SK-N-SH (cell line): ENCODE measurements at regions not wholly inside any gene's neighbourhood (a gene's known extent, or its start where the extent isn't known, plus 50 kb on each side); places are given as distances from the start of the nearest gene placed in this dataset.

ENCODE experiments used
- CTCF ChIA-PET: fragments of 300-600, 350-600 bp; formaldehyde crosslinking; extraction: SDS; loops from one replicate; lab custom pipeline; 2021; lab: Yijun Ruan, JAX
- POLR2A ChIA-PET: fragments of 350-600 bp; sonication (Branson Sonifier 250); formaldehyde crosslinking; extraction: SDS; loops from one replicate; lab custom pipeline; 2020; ENCODE audit warnings: antibody characterized with exemption, inconsistent platforms; lab: Yijun Ruan, JAX
- DNase-seq: peaks from one replicate; pipeline ENCODE4 v3.0.0; 2012
- H2AFZ ChIP-seq: fragments of 200-600 bp; sonication (generic); 2 replicates; pipeline ENCODE4 v1.8.1; 2016; ENCODE audit warnings: antibody characterized with exemption, mild to moderate bottlenecking, low read depth
- H3F3A ChIP-seq: fragments of 200-600 bp; sonication (generic); replicated peaks from 2 replicates; pipeline ENCODE3; 2016; ENCODE audit warnings: antibody characterized with exemption, mild to moderate bottlenecking; ENCODE audit not compliant: insufficient read depth
- H3K27ac ChIP-seq, 2 experiments: fragments of 200-500 bp in 1 of 2; fragments of 200-600 bp in 1 of 2; sonication (Bioruptor generic) in 1 of 2; sonication (generic), shearing (Covaris generic) in 1 of 2; 2 replicates each; pipeline versions ENCODE4 v1.5.1 to v1.6.1; 2014 to 2016; ENCODE audit warnings: low read depth in 2 of 2, inconsistent platforms in 1 of 2, low read length in 1 of 2, mild to moderate bottlenecking in 1 of 2, mixed read lengths in 1 of 2
- H3K27me3 ChIP-seq: fragments of 200-600 bp; sonication (generic), shearing (Covaris generic); 2 replicates; pipeline ENCODE4 v1.6.1; 2016; ENCODE audit warnings: mixed run types; ENCODE audit not compliant: insufficient read depth
- H3K36me3 ChIP-seq, 2 experiments: fragments of 200-500 bp in 1 of 2; fragments of 200-600 bp in 1 of 2; sonication (Bioruptor generic) in 1 of 2; sonication (generic) in 1 of 2; replicated peaks in 1 of 2; 2 replicates each; pipeline versions ENCODE3 to v1.5.1; 2014 to 2016; ENCODE audit warnings: low read length in 1 of 2, mild to moderate bottlenecking in 1 of 2; ENCODE audit not compliant: insufficient read depth in 2 of 2, control insufficient read depth in 1 of 2
- H3K4me1 ChIP-seq, 2 experiments: fragments of 200-500 bp in 1 of 2; fragments of 200-600 bp in 1 of 2; sonication (Bioruptor generic) in 1 of 2; sonication (generic), shearing (Covaris generic) in 1 of 2; 2 replicates each; pipeline versions ENCODE4 v1.5.1 to v1.6.1; 2014 to 2016; ENCODE audit warnings: low read depth in 1 of 2, low read length in 1 of 2, mixed run types in 1 of 2; ENCODE audit not compliant: insufficient read depth in 2 of 2, control insufficient read depth in 1 of 2
- H3K4me2 ChIP-seq: fragments of 200-600 bp; sonication (generic), shearing (Covaris generic); 2 replicates; pipeline ENCODE4 v1.6.1; 2017; ENCODE audit warnings: mixed run types
- H3K4me3 ChIP-seq, 2 experiments: fragments of 200-500 bp in 1 of 2; fragments of 200-600 bp in 1 of 2; sonication (Bioruptor generic) in 1 of 2; sonication (generic), shearing (Covaris generic) in 1 of 2; 2 replicates each; pipeline versions ENCODE4 v1.5.1 to v1.8.1; 2014 to 2016; ENCODE audit warnings: low read depth in 2 of 2, inconsistent platforms in 1 of 2, low read length in 1 of 2, mild to moderate bottlenecking in 1 of 2, mixed read lengths in 1 of 2, moderate library complexity in 1 of 2
- H3K79me2 ChIP-seq: fragments of 200-600 bp; sonication (generic); 2 replicates; pipeline ENCODE4 v1.8.1; 2017; ENCODE audit warnings: mild to moderate bottlenecking; ENCODE audit not compliant: insufficient read depth
- H3K9ac ChIP-seq: fragments of 200-600 bp; sonication (generic); 2 replicates; pipeline ENCODE4 v1.6.1; 2017; ENCODE audit warnings: mixed run types
- H3K9me2 ChIP-seq: fragments of 200-600 bp; sonication (generic); 2 replicates; pipeline ENCODE4 v1.6.1; 2017; ENCODE audit warnings: mixed run types
- H3K9me3 ChIP-seq: fragments of 200-600 bp; sonication (generic); 2 replicates; pipeline ENCODE4 v1.6.1; 2017; ENCODE audit warnings: mixed run types, mild to moderate bottlenecking, moderate library complexity
- H4K20me1 ChIP-seq: fragments of 200-600 bp; sonication (generic); 2 replicates; pipeline ENCODE4 v1.6.1; 2017; ENCODE audit warnings: mild to moderate bottlenecking, mixed run types; ENCODE audit not compliant: insufficient read depth
- CHD2 ChIP-seq: fragments of 150-350 bp; IDR thresholded peaks from 2 replicates; pipeline ENCODE4 v1.6.1; 2018; ENCODE audit warnings: low read length; ENCODE audit not compliant: partially characterized antibody
- CTCF ChIP-seq: fragments of 200-600 bp; sonication (generic); IDR thresholded peaks from 2 replicates; pipeline ENCODE4 v1.6.1; 2017; ENCODE audit warnings: antibody characterized with exemption, mild to moderate bottlenecking, moderate library complexity
- ELF1 ChIP-seq: IDR thresholded peaks from 2 replicates; pipeline ENCODE4 v1.4.0; 2012
- EP300 ChIP-seq, 2 experiments: IDR thresholded peaks; 2 replicates each; pipeline versions ENCODE4 v1.4.0 to v1.6.1; 2012; ENCODE audit warnings: borderline replicate concordance in 1 of 2, low read depth in 1 of 2, low read length in 1 of 2
- FOSL2 ChIP-seq: IDR thresholded peaks from 2 replicates; pipeline ENCODE4 v1.4.0; 2012; ENCODE audit warnings: low read depth, mild to moderate bottlenecking, moderate library complexity, borderline replicate concordance
- GATA2 ChIP-seq: sonication (generic); formaldehyde crosslinking; IDR thresholded peaks from 2 replicates; pipeline ENCODE4 v1.5.0; 2020; ENCODE audit warnings: mild to moderate bottlenecking, missing genetic modification reagents
- MAX ChIP-seq: IDR thresholded peaks from 2 replicates; pipeline ENCODE4 v1.4.0; 2012; ENCODE audit warnings: low read depth
- MEF2A ChIP-seq: IDR thresholded peaks from 2 replicates; pipeline ENCODE4 v1.4.0; 2012; ENCODE audit warnings: low read depth, borderline replicate concordance
- MXI1 ChIP-seq: IDR thresholded peaks from 2 replicates; pipeline ENCODE4 v1.6.1; 2012; ENCODE audit warnings: mild to moderate bottlenecking, low read depth, low read length, improper control_type of control experiment
- NRF1 ChIP-seq: IDR thresholded peaks from 2 replicates; pipeline ENCODE4 v1.6.1; 2012; ENCODE audit warnings: low read depth, mild to moderate bottlenecking, low read length
- RAD21 ChIP-seq: IDR thresholded peaks from 2 replicates; pipeline ENCODE4 v1.6.1; 2012; ENCODE audit warnings: mild to moderate bottlenecking, low read length
- RCOR1 ChIP-seq: fragments of 150-350 bp; IDR thresholded peaks from 2 replicates; pipeline ENCODE4 v1.6.1; 2017; ENCODE audit warnings: antibody characterized with exemption, low read length
- RFX5 ChIP-seq: IDR thresholded peaks from 2 replicates; pipeline ENCODE4 v1.6.1; 2012; ENCODE audit warnings: mild to moderate bottlenecking, improper control_type of control experiment, low read length
- SMC3 ChIP-seq: IDR thresholded peaks from 2 replicates; pipeline ENCODE4 v1.6.1; 2012; ENCODE audit warnings: low read depth, low read length, improper control_type of control experiment
- TAF1 ChIP-seq: IDR thresholded peaks from 2 replicates; pipeline ENCODE4 v1.6.1; 2012; ENCODE audit warnings: low read depth, mild to moderate bottlenecking, low read length, moderate library complexity, borderline replicate concordance
- TCF12 ChIP-seq: IDR thresholded peaks from 2 replicates; pipeline ENCODE4 v1.4.0; 2012
- USF2 ChIP-seq: fragments of 150-350 bp; IDR thresholded peaks from 2 replicates; pipeline ENCODE4 v1.6.1; 2017; ENCODE audit warnings: antibody characterized with exemption, low read length, low read depth, borderline replicate concordance
- YY1 ChIP-seq: IDR thresholded peaks from 2 replicates; pipeline ENCODE4 v1.4.0; 2012; ENCODE audit warnings: low read depth, mild to moderate bottlenecking
- WGBS: methylation state at CpG from one replicate; pipeline ENCODE4 v1.1.6; 2017; ENCODE audit warnings: low lambda C conversion rate; 5-methylcytosine and 5-hydroxymethylcytosine counted together

GRCh38 chr1:228974273-228974672, 239.0 kb downstream of the RHOU start:
- WGBS: 62% methylated on average over 4 of the region's 7 CpGs
- no peak overlapping the region for H3K27ac ChIP-seq

GRCh38 chr1:228975238-228975907, 240.1 kb downstream of the RHOU start:
- CTCF ChIA-PET: no interaction called here

More at GRCh38 chr1:228974273-228974672, 239.0 kb downstream of the RHOU start:
- H3K27me3 ChIP-seq: no peaks in the 10 kb centered on the region
- H3K9me3 ChIP-seq: no peaks in the 10 kb centered on the region
- no peaks in the 10 kb centered on the region for H3F3A ChIP-seq
- H2AFZ ChIP-seq: no peak overlapping the region
- DNase-seq: no peak
- no peaks in the 10 kb centered on the region for H3K79me2 ChIP-seq
- H3K9me2 ChIP-seq: no peaks in the 10 kb centered on the region
- ChIA-PET POLR2A (no interaction called here), CTCF (interaction anchor here (0.7 to 1.6 kb wide), 2 partner anchors 11 to 238 kb away, joined by 3 to 6 read pairs; no protein-coding TSS in a partner anchor)
- no peak overlapping the region for H3K4me3 ChIP-seq
- no peaks in the 10 kb centered on the region for H3K36me3 ChIP-seq
- H3K4me1 ChIP-seq: peaks cover 0 to 12% of the 10 kb centered on the region in 2 experiments; a peak in 1 of 4 replicates
- H4K20me1 ChIP-seq: no peaks in the 10 kb centered on the region
- no peak overlapping the region for H3K4me2 ChIP-seq
- H3K9ac ChIP-seq: no peak overlapping the region
- TF ChIP-seq TAF1 (no peak), EP300 (IDR thresholded peaks at IDR 0.05; ENCODE audit: borderline replicate concordance in 1 of 2, low read depth in 1 of 2, low read length in 1 of 2) (no peak), NRF1 (no peak), SMC3 (no peak), TCF12 (no peak), MXI1 (no peak), FOSL2 (no peak), ELF1 (no peak), GATA2 (CRISPR knock-in tag) (no peak)
- TF ChIP-seq, all 33 proteins: peak for 0

GRCh38 chr1:228976316-228976715, 241.0 kb downstream of the RHOU start:
- Histone ChIP-seq H3K9me3 (no peaks in the 10 kb centered on the region), H3F3A (no peaks in the 10 kb centered on the region), H4K20me1 (no peaks in the 10 kb centered on the region), H3K4me3 (no peak overlapping the region), H3K27ac (no peak overlapping the region), H3K36me3 (no peaks in the 10 kb centered on the region), H3K9ac (no peak overlapping the region), H3K4me1 (peaks cover 0 to 12% of the 10 kb centered on the region in 2 experiments; a peak in 1 of 4 replicates), H2AFZ (no peak overlapping the region), H3K79me2 (no peaks in the 10 kb centered on the region), H3K4me2 (no peak overlapping the region), H3K27me3 (no peaks in the 10 kb centered on the region), H3K9me2 (no peaks in the 10 kb centered on the region)
- ChIA-PET POLR2A (no interaction called here), CTCF (no interaction called here)
- no peak for TF ChIP-seq USF2
- no peak for TF ChIP-seq MEF2A
- no peak for TF ChIP-seq YY1
- TF ChIP-seq MAX: no peak
- no peak for TF ChIP-seq RFX5
- TF ChIP-seq CTCF: no peak
- 57% methylated on average over 6 of the region's 6 CpGs for WGBS
- no peak for DNase-seq

More at GRCh38 chr1:228975238-228975907, 240.1 kb downstream of the RHOU start:
- WGBS: 84% methylated on average over 7 of the region's 8 CpGs
- POLR2A ChIA-PET: no interaction called here
- Histone ChIP-seq H3K9ac (no peak overlapping the region), H4K20me1 (no peaks in the 10 kb centered on the region), H3F3A (no peaks in the 10 kb centered on the region), H3K4me1 (peaks cover 0 to 12% of the 10 kb centered on the region in 2 experiments; a peak in 1 of 4 replicates), H2AFZ (no peak overlapping the region), H3K9me3 (no peaks in the 10 kb centered on the region), H3K4me3 (no peak overlapping the region), H3K27ac (no peak overlapping the region), H3K4me2 (no peak overlapping the region), H3K27me3 (no peaks in the 10 kb centered on the region), H3K9me2 (no peaks in the 10 kb centered on the region), H3K36me3 (no peaks in the 10 kb centered on the region), H3K79me2 (no peaks in the 10 kb centered on the region)
- no peak for DNase-seq
- TF ChIP-seq RCOR1: no peak
- no peak for TF ChIP-seq SMC3
- TF ChIP-seq RAD21: no peak
- TF ChIP-seq CHD2: no peak
